GM18507 (cell line): ENCODE measurements at regions not wholly inside any gene's neighbourhood (a gene's known extent, or its start where the extent isn't known, plus 50 kb on each side); places are given as distances from the start of the nearest gene placed in this dataset.

Experiments used
- DNase-seq: peaks from one replicate; pipeline ENCODE4 v3.0.0; 2011; ENCODE audit warnings: low read depth; ENCODE audit not compliant: insufficient read length; ENCODE audit errors: extremely low spot score
- FAIRE-seq: peaks from 2 replicates; lab custom pipeline; 2011; peaks lifted over from hg19 to GRCh38; lab: Jason Lieb, UNC

DNA sequence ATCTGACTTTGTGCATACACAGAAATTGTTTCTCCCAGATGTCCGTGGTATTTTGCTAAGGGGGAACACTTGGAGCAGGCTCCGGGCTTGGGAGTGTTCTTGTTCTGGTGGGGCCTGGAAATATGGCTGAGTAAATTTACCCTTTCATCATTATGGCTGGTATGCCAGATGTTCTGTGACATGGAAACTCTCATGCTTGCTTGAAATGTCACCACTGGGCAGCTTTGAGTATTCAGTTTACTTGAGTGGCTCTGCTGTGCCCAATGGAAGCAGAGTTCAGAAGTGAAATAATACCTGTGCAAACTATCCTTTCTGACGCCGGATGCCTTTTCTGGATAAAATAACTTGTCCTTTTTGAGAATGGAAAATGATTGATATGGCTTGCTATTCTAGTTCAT is 283.6 kb upstream of the TPM1 start:
- no peak for DNase-seq
- no peak for FAIRE-seq

DNA sequence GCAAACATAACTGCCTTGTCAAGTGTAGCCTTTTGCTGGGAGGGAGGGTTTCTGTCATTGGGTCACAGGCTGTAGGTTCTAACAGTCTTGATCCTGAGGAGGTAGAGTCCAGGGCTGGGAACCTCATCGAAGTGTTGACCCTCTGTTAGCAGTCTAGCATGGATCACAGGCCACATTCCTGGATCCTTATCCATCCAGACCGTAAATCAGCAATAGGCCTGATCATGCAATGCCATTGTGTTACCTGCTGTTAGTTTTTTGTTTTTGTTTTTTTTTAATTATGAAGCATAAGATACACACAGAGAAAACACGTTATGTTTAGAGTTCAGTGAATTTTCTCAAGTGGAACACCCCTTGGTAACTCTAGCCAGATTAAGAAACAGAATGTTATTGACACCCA is 282.0 kb upstream of the TPM1 start:
- DNase-seq (no peak), FAIRE-seq (no peak)

DNA sequence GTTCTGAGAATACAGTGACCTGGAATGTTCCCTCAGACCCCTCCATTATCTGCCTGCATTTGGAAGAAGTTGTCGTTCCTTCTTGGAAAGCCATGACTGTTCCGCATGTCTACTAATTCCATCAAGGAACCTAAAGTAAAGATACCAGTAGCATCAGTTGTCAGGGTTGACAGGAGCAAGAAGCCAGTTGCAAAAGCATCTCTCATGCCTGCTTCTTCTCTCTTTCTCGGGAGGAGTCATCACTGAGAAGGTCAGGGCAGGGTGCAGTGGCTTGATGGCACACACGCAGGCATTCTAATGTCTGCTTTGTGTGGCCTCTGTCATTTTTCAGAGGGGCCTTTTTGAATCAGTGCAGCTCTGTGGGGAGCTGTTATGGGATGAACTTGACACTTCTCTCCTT is 276.6 kb upstream of the TPM1 start:
- FAIRE-seq (no peak), DNase-seq (no peak)

DNA sequence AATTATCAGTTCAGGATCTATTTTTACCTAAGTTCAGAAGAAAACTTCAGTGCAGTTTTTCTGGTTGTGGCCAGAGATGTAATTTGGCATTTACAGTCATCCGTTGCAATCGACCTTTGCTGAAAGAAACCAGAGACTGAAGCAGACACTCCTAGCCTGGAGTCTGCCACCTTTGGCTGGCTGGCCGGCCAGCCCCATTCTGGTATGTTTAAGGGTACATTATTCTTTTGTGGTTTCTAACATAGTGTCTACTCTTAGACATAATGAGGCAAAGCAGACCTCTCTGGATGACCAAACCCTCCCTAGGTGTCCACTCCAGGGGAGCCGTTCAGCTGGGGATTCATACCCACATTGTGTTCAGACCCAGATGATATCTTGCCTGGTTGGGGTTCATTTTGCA is 275.9 kb upstream of the TPM1 start:
- DNase-seq (no peak), FAIRE-seq (no peak)

DNA sequence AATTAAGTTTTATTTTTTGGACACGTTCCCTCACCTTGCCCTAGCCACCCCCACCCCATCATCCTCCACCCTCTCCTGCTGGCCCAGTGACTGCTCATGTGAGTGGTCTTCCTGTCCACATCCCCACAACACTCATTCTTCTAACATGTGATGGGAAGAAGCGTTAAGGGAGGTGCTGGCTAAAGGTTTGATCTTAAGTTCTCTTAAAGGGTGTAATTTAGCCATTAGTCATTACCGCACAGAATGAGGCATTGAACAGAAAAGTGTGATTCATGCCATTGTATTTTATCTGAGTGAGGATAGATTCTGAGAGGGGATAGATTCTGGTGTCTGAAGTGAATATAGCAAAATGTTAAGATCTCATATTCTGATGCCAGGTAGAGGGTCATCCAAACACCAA is 272.9 kb upstream of the TPM1 start:
- no peak for FAIRE-seq
- DNase-seq, result no peak

DNA sequence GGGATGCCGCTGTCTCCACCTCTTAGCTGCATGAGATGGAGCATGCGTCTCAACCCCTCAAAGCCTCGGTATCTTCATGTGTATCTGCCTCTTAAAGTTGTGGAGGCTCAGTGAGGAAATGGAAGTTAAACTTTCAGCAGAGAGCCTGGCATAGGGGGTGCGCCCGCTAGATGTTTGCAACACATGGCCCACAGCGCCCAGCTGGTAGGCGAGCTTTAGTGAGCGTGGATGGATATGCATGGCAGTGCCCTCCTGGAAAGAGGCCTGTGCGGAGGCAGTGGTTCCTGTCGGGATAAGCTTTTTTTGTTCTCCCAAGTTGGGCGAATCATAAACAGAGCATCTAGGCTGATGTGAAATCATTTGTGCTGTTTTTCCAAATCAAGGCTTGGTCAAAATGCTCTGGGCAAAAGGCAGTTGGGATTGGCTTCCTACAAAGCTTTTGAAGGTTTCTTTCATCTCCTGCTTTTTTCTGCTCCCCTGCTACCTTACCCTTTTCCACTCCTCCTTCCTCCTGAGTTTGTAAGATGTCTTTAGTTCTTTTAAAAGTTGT is 272.4 kb upstream of the TPM1 start:
- DNase-seq (no peak), FAIRE-seq (no peak)

DNA sequence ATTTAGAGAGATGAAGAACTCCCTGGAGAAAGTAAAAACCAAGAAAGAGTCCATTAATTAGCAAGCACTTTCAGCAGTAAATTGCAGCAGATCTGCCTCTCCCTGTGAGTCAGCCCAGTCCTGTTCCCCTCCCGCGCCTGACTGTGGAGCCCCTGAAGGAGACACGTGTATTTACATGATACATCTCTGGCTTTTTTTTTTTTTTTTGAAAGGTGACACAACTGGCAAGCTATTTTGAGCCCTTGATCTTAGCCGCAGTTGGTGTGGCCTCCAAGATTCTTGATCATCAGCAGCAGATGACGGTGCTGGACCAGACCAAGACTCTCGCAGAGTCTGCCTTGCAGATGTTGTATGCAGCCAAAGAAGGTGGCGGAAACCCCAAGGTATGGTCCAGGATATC is 271.8 kb upstream of the TPM1 start:
- FAIRE-seq (no peak), DNase-seq (no peak)

DNA sequence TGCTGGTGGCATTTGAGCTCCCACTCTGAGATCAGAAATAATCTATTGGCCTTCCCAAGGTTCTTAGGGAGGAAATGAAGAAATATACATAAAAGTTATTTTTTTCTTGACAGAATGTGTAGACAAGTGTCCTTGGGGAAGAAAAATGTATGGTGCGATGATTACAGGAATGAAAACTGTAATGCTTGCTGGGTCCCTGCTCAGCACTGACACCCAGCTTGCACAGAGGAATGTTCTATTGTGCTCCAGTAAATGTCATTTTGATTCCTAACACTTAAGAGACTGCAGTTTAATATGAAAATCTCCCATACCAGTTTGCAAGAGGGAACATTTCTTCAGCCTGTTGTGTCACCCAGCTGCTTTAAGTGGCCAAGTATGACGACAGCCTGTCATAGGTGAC is 271.3 kb upstream of the TPM1 start:
- DNase-seq (no peak), FAIRE-seq (no peak)

DNA sequence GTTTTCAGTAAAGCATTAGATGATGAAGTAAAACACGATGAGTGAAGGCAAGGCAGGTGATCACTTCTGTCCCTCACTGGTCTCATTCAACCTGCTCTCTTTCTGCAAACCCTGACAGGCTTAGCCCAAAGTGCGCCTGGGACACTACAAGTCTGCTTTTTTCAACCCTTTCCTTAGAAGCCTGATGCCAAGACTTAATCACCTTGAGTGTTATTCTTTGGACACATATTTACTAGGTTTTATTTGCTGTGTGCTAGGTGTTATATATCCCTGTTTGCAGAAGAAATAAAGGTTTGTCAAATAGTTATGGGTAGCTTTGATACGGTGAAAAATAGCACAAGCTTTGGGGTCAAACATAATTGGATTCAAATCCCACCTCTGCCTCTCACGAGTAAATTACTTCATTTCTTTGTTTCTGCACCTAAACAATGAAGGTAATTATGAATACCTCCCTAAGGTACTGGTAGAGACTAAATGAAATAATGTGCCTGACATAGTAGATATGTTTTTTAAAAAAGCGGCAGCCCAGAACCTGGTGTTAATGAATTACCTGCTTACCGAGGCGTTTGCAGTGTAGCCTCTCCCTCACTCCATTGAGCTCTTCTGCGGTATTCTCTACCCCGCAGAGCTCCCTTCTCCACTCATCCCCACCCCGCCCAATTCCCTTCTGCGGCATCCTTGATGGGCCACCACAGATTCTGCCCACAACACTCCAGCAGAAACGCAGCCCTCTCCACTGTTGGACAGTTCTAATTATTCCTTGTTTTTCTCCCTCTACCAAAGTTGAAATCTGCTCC is 269.0 kb upstream of the TPM1 start:
- no peak for DNase-seq
- FAIRE-seq, result no peak

DNA sequence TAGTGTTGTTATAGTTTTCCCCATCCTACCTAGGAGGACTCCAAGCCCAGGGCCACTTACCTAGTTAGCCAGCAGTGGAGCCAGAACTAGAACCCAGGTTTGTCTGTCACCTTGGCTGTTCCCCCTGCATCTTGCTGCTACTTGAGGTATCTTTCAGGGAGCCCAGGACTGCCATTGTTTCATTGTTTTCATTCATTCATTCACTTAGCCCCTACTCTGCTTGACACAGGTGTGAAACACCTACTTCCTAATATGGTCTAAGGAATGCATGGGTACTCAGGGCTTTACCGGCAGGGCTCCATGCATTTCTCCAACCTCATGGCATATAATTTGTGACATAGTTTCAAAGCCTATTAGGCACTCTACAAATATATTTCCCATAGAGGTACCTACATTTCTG is 266.6 kb upstream of the TPM1 start:
- DNase-seq (no peak), FAIRE-seq (no peak)

DNA sequence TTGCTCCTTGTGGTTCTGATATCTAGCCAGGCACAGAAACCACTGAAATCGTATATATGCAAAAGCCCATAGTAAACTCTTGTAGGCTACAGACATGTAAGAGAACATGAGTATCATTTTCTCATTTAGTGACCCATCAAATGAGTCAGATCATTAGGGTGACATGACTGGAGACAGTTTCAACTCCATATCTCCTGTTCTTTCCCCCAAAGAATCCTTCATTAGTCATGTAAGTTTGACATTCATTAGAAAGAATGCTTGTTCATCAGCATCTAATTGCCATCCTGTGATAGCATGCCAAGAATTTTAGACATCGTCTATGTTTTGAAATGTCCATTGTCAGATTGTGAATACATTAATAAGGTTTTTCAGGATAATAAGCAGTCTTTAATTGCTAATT is 264.9 kb upstream of the TPM1 start:
- DNase-seq (no peak), FAIRE-seq (no peak)

DNA sequence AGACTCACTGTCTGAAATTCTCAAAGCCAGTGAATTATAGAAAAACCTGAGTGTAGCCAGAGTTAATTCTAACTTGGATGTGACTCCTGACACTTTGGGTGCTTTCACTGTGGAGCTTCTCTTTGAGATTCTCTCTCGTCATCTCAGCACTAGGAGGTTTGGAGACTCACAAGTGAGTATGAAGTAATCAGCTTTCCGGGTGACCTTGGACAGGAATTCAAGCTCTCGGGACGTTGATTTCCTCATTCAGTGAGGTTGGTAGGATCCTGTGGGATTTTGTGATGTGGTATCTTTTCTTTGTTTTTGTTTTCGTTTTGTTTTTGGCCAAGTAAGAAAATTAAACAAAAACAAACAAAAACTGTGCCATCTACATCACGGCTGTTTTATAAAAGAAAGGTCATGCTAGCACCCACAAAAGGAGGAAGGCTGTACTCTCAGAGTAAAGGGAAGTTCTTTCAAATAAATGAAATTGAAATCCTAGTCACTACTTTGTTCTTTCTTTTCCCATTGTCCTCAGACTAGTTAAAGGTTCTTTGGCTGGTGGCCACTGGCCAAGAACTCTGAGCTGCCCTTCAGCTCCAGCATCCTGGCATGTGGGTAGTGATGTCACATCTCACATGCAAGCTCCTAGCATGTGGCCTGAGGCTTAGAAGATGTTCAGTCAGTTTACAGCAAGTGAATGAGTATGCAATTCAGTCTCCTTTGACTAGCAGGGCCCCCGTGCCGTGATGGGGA is 263.3 kb upstream of the TPM1 start:
- FAIRE-seq (no peak), DNase-seq (no peak)

DNA sequence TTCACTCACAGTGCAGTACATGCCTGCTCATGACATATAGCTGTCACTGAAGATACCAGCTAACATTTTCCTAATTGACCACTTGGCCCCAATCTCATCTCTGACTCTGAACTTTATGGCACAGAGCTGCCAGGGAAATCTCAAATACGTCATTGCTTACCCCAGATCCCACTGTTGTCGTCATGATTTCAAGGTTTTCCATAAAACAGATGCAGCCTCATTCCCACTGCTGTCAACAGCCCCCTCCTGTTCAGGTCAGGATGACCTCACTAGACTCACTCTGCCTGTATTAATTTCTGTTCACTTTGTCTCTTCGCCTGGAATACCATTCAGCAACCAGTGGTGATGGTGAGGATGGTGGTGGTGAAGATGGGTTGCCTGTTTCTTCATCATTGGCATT is 262.6 kb upstream of the TPM1 start:
- DNase-seq, result no peak
- no peak for FAIRE-seq

DNA sequence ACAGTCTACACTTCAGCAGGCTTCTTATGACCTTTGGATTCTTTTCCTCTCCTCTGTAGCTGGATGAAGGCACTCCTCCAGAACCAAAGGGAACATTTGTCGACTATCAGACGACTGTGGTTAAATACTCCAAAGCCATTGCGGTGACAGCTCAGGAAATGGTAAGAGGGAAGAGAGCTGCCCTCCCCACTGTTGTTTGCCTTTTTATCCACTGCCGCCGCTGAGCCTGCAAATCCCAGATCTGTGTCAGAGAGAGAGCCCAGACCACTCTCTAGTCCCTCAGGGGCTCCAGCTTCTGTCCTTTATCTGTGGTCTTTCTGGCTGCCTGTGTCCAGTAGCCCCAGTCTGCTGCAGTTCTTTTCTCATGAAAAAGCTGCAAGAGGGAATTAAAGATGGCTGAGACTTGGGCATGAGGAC is 261.5 kb upstream of the TPM1 start:
- DNase-seq (no peak), FAIRE-seq (no peak)

DNA sequence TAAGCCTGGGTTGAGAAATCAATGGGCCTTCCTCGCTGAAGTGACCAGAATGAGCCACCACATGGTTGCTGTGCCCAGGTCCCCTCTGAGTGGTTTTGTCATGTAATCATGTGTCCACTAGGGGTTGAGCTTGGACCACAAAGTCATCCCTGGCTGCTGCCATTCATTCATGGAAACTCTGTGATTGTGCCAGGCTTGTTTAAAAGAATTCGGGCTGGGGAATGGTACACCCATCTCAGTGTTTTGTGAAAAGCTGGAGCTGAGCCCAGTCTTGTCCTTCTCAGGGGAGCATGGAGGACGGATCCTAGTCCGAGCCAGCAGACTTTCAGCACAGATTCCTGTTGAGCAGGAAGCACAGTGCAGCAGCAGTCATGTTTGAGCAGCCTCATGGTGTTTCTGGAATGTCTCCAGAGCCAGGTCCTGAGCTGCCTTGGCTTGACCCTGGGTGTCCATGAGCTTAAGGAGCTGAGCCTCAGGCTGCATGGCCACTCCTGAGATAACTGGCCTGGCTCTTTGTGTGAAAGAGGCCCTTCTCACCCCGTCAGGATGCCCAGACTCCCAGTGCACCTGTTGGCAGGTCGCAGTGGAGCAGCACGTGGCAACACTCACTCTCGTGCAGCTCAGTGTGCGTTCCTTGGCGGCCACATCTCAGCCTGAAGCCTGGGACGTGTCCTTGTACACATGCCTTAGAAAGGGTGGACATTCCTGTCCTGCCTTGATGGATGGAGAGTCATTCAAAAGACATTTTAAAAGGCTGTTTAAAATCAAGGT is 260.3 kb upstream of the TPM1 start:
- no peak for FAIRE-seq
- DNase-seq, result no peak

DNA sequence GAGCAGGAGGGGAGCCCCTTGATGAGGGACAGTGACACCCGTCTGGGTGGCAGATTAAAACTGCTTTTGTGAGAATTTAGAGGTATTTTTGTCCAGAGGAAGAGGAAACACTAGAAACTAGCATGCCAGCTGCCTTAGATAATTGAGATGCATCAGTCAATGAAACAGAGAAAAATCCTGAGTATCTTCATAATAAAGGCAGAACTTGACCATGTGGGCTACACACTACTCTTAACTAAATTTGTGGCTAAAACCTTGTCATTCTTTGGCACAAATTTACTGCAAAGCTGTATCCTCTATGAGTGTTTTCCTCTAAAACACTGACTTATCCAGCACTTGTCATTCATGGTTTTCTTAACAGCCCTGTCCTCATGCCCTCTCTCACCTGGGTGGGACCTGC is 259.7 kb upstream of the TPM1 start:
- FAIRE-seq (no peak), DNase-seq (no peak)

DNA sequence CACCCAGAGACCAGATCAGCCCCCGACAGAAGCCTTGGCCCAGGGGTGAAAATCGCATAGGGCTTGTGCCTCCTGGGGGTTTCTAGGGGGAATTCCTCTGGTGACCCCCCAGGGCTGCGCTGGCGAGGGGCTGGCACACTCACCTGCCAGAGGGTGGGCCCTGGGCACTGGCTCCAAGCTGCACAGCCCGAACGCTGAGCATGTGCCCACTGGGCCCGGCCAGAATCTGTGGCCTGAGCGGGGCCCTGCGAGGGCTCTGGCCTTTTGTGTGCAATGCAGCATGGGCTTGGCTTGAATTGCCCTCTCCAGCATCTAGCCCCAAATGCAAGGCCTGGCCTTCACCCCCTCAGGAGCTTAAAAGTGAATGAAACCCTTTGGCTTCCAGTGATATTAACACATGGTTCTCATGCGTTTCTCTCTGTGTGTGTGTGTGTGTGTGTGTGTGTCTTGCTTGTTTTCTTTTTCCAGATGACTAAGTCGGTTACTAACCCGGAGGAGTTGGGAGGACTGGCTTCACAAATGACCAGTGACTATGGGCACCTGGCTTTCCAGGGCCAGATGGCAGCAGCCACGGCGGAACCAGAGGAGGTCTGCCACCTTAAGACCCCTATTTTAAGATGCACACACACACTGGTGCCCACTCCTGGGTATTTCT is 259.1 kb upstream of the TPM1 start:
- no peak for FAIRE-seq
- DNase-seq, result no peak

DNA sequence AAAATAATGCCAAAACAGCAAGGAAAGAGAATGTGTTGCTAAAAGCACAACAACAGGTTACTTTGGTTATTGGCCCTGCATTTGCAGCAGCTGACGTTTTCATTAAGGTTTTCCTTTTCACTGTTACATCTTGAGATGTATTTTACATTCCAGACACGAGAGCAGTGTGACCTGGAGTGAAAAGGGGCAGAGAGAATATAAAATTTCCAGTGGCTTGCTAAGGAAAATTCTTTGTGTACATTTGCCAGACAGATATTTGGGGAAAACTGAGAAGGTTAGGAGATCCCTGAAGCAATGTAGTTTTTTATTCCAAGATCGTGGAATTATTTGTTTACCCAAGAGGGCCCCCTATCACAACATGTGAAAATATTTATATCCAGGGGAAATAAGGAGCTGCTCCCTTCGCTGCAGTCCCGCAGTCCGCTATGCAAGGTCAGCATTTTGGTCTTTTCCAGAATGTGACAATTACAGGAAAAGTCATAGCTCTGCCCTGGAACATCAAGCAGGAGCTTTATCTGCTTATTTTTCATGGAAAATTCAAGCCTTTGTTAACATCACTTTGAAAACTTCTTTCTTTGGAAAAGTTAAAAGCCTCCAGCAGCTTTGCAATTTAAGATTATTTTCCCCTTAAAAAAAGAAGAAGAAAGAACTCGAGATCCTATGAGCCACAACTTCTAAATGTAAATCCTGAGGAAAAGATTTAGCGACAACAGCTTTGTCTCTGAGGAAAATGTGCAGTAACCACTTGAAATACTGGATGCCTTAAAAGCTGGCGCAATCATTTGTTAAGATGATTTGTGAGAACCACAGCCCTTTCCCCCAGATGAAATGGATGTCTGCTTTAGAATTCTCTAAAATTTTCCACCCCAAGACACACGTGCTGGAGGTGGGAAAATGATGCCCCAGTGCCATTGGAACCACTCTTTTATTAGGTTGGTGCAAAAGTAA is 256.4 kb upstream of the TPM1 start:
- FAIRE-seq, result no peak
- DNase-seq, result no peak

DNA sequence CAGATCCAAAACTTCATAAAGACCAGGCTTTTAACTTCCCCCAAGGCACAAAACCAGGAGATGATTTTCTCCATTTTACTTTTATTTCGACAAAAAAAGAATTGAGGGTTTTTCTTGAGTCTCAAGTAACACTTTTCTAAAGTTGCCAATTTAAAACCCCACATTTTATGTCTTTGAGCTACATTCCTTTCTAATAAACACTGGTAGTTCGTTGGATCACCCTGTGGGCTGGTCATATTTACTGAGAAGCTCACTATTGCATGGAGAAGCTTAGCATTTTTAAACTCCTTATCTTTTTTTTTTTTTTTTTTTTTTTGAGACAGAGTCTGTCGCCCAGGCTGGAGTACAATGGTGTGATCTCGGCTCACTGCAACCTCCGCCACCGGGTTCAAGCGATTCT is 255.1 kb upstream of the TPM1 start:
- DNase-seq (no peak), FAIRE-seq (no peak)
